GM18951 (cell line): ENCODE measurements at regions not wholly inside any gene's neighbourhood (a gene's known extent, or its start where the extent isn't known, plus 50 kb on each side); places are given as distances from the start of the nearest gene placed in this dataset.
"Not testable (repeated sequence)": the region's sequence is repeated elsewhere in the genome, so short reads cannot be mapped to it uniquely, and the experiment has no call there.

Experiments used
- in situ Hi-C: fragments of 300-500 bp; cut with MboI; formaldehyde crosslinking; loops from one replicate; pipeline ENCODE4 v1.12.0; 2022; ENCODE audit warnings: low sequenced_read_pairs, mixed read lengths, inconsistent platforms; ENCODE audit not compliant: unreplicated experiment

GRCh38 chr1:146522812-146523211 is 294.0 kb upstream of the NOTCH2NLA start:
- in situ Hi-C loops, result not testable (repeated sequence)

- in situ Hi-C loops, result not testable (repeated sequence)
These were observed 293.5 kb upstream of the NOTCH2NLA start for GRCh38 chr1:146522345-146522744.

GRCh38 chr1:146521804-146522203 is 293.0 kb upstream of the NOTCH2NLA start:
- in situ Hi-C loops, result not testable (repeated sequence)

GRCh38 chr1:146513754-146514153 is 284.9 kb upstream of the NOTCH2NLA start:
- in situ Hi-C loops, result not testable (repeated sequence)

GRCh38 chr1:146511047-146511777 is 282.4 kb upstream of the NOTCH2NLA start:
- in situ Hi-C loops, result not testable (repeated sequence)

GRCh38 chr1:146510248-146510983 is 281.6 kb upstream of the NOTCH2NLA start:
- in situ Hi-C loops, result not testable (repeated sequence)

GRCh38 chr1:146504121-146504520 is 275.3 kb upstream of the NOTCH2NLA start:
- in situ Hi-C loops, result not testable (repeated sequence)

GRCh38 chr1:146487555-146487954 is 258.7 kb upstream of the NOTCH2NLA start:
- in situ Hi-C loops, result loop anchor here (25.0 kb wide), 1 partner anchor 1775 kb away; no protein-coding TSS in a partner anchor

- in situ Hi-C loops, result loop anchor here (25.0 kb wide), 1 partner anchor 1775 kb away; no protein-coding TSS in a partner anchor
These were observed 258.3 kb upstream of the NOTCH2NLA start for GRCh38 chr1:146487155-146487554.

GRCh38 chr1:146486300-146487014 is 257.6 kb upstream of the NOTCH2NLA start:
- in situ Hi-C loops, result loop anchor here (25.0 kb wide), 1 partner anchor 1776 kb away; no protein-coding TSS in a partner anchor

- in situ Hi-C loops, result loop anchor here (25.0 kb wide), 1 partner anchor 1778 kb away; no protein-coding TSS in a partner anchor
These were observed 255.4 kb upstream of the NOTCH2NLA start for GRCh38 chr1:146484195-146484594.

GRCh38 chr1:146479188-146479587 is 250.4 kb upstream of the NOTCH2NLA start:
- in situ Hi-C loops, result loop anchor here (25.0 kb wide), 1 partner anchor 1783 kb away; no protein-coding TSS in a partner anchor

GRCh38 chr1:146478125-146478720 is 249.4 kb upstream of the NOTCH2NLA start:
- in situ Hi-C loops, result loop anchor here (25.0 kb wide), 1 partner anchor 1784 kb away; no protein-coding TSS in a partner anchor

GRCh38 chr1:146475086-146475485 is 246.3 kb upstream of the NOTCH2NLA start:
- in situ Hi-C loops, result loop anchor here (25.0 kb wide), 1 partner anchor 1787 kb away; no protein-coding TSS in a partner anchor

- in situ Hi-C loops, result not testable (repeated sequence)
These were observed 245.4 kb upstream of the NOTCH2NLA start for GRCh38 chr1:146474216-146474615.

- in situ Hi-C loops, result not testable (repeated sequence)
These were observed 243.5 kb upstream of the NOTCH2NLA start for GRCh38 chr1:146472192-146472861.

GRCh38 chr1:146459939-146460338 is 231.1 kb upstream of the NOTCH2NLA start:
- in situ Hi-C loops, result not testable (repeated sequence)

- in situ Hi-C loops, result not testable (repeated sequence)
These were observed 230.5 kb upstream of the NOTCH2NLA start for GRCh38 chr1:146459308-146459707.

- in situ Hi-C loops, result not testable (repeated sequence)
These were observed 220.0 kb upstream of the NOTCH2NLA start for GRCh38 chr1:146448877-146449246.
